Chondrocyte (in vitro differentiated cells): ENCODE measurements at regions not wholly inside any gene's neighbourhood (a gene's known extent, or its start where the extent isn't known, plus 50 kb on each side); places are given as distances from the start of the nearest gene placed in this dataset.

Experiments
- DNase-seq: peaks from one replicate; pipeline ENCODE4 v3.0.0; 2021; ENCODE audit warnings: mixed read lengths, low spot score
- H3K27ac Mint-ChIP-seq: one replicate; pipeline ENCODE4 v1.8.0; 2021; ENCODE audit warnings: mild to moderate bottlenecking, moderate library complexity, mixed read lengths; ENCODE audit not compliant: unreplicated experiment
- H3K27me3 Mint-ChIP-seq: 2 replicates; pipeline ENCODE4 v1.8.0; 2021; ENCODE audit warnings: low read depth, mixed read lengths
- H3K36me3 Mint-ChIP-seq: 2 replicates; pipeline ENCODE4 v1.8.0; 2021; ENCODE audit warnings: low read depth, mixed read lengths
- H3K4me1 Mint-ChIP-seq: 2 replicates; pipeline ENCODE4 v1.8.0; 2021; ENCODE audit warnings: low read depth, mild to moderate bottlenecking, mixed read lengths
- H3K4me3 Mint-ChIP-seq: one replicate; pipeline ENCODE4 v1.8.0; 2021; ENCODE audit warnings: mild to moderate bottlenecking, moderate library complexity, mixed read lengths; ENCODE audit not compliant: unreplicated experiment
- H3K9me3 Mint-ChIP-seq: 2 replicates; pipeline ENCODE4 v1.8.0; 2021; ENCODE audit warnings: low read depth, mixed read lengths
- CTCF ChIP-seq: fragments of 200-600 bp; sonication (generic); IDR thresholded peaks from 2 replicates; pipeline ENCODE4 v1.5.0; 2021; ENCODE audit warnings: antibody characterized with exemption, mild to moderate bottlenecking, moderate library complexity

- no peak for DNase-seq
- H3K4me1 Mint-ChIP-seq: peaks cover 13% of the 10 kb centered on the region
These were observed 101.4 kb downstream of the RIN2 start for GRCh38 chr20:19859444-19859843.

DNA sequence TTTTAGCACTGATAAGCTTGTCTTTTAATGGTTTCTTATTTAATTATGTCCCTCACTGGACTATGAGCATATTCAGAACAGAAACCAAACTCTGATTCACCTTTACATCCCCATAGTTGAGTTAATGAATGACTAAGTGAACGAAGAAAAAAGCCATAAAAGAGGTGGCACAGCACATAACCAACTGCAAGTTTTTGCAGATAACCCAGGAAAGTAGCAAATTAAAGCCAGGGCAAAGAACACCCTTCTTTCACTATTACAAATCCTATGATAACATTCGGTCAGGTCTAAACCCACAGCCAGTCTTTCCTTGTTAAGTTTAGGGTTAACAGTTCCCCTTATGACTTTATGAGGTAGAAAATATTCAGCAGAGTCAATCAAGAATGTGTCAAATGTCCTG, 102.7 kb downstream of the RIN2 start:
- TF ChIP-seq CTCF: no peak
- H3K27ac Mint-ChIP-seq: no peak overlapping the region
- peaks cover 5% of the 10 kb centered on the region for H3K36me3 Mint-ChIP-seq
- peaks cover 13% of the 10 kb centered on the region for H3K4me1 Mint-ChIP-seq
- no peaks in the 10 kb centered on the region for H3K27me3 Mint-ChIP-seq
- no peak overlapping the region for H3K4me3 Mint-ChIP-seq
- DNase-seq: no peak
- H3K9me3 Mint-ChIP-seq: no peaks in the 10 kb centered on the region

More at GRCh38 chr20:19859444-19859843, 101.4 kb downstream of the RIN2 start:
- TF ChIP-seq CTCF: no peak
- Mint-ChIP-seq H3K9me3 (no peaks in the 10 kb centered on the region), H3K27ac (no peak overlapping the region), H3K36me3 (peaks cover 5% of the 10 kb centered on the region), H3K27me3 (no peaks in the 10 kb centered on the region), H3K4me3 (no peak overlapping the region)

GRCh38 chr20:19861147-19861759, 103.2 kb downstream of the RIN2 start:
- DNase-seq: no peak
- H3K27ac Mint-ChIP-seq: no peak overlapping the region
- peaks cover 5% of the 10 kb centered on the region for H3K36me3 Mint-ChIP-seq
- no peaks in the 10 kb centered on the region for H3K27me3 Mint-ChIP-seq
- H3K4me3 Mint-ChIP-seq: no peak overlapping the region
- no peak for TF ChIP-seq CTCF
- peaks cover 13% of the 10 kb centered on the region for H3K4me1 Mint-ChIP-seq
- H3K9me3 Mint-ChIP-seq: no peaks in the 10 kb centered on the region

DNA sequence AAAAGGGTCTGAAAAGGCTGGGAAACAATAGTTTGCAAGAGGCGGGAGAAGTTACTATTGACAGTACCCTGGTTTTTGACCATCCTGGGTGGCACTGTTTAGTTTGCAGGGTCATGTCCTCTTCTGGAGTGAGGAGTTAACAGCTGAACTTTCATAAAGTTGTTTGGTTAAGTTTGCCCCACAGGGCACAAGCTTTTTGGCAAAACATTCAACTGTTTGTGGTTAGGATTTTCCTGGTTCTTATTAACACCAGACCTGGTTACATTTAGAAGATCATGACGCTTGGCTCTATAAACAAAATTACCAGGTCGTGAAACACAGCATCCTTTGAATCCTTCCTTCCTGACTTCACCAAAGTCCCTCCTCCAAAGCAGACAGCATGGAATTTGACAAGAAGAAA, 106.1 kb downstream of the RIN2 start:
- H3K4me3 Mint-ChIP-seq: no peak overlapping the region
- H3K36me3 Mint-ChIP-seq: peaks cover 5% of the 10 kb centered on the region
- no peaks in the 10 kb centered on the region for H3K27me3 Mint-ChIP-seq
- H3K27ac Mint-ChIP-seq: no peak overlapping the region
- peaks cover 9% of the 10 kb centered on the region for H3K4me1 Mint-ChIP-seq
- H3K9me3 Mint-ChIP-seq: no peaks in the 10 kb centered on the region
- no peak for TF ChIP-seq CTCF
- no peak for DNase-seq

- no peak overlapping the region for H3K27ac Mint-ChIP-seq
- H3K27me3 Mint-ChIP-seq: no peaks in the 10 kb centered on the region
- H3K9me3 Mint-ChIP-seq: no peaks in the 10 kb centered on the region
- no peak for DNase-seq
- peaks cover 9% of the 10 kb centered on the region for H3K4me1 Mint-ChIP-seq
- no peak overlapping the region for H3K4me3 Mint-ChIP-seq
- no peak for TF ChIP-seq CTCF
- H3K36me3 Mint-ChIP-seq: peaks cover 5% of the 10 kb centered on the region
These were observed 108.0 kb downstream of the RIN2 start for GRCh38 chr20:19866070-19866469.
